SW480 (cell line): ENCODE measurements at regions not wholly inside any gene's neighbourhood (a gene's known extent, or its start where the extent isn't known, plus 50 kb on each side); places are given as distances from the start of the nearest gene placed in this dataset.
"Not testable (repeated sequence)": the region's sequence is repeated elsewhere in the genome, so short reads cannot be mapped to it uniquely, and the experiment has no call there.

Experiments used
- DNase-seq: peaks from one replicate; pipeline ENCODE4 v3.0.0-alpha.2; 2016; ENCODE audit warnings: low spot score

- no peak for DNase-seq
Observed at GRCh38 chr22:22120160-22120559, 124.4 kb upstream of the VPREB1 start.

- no peak for DNase-seq
Observed at GRCh38 chr22:22118987-22119386, 125.6 kb upstream of the VPREB1 start.

GRCh38 chr22:22117864-22118544 lies 126.6 kb upstream of the VPREB1 start:
- not testable (repeated sequence) for DNase-seq

GRCh38 chr22:22116997-22117770 lies 127.4 kb upstream of the VPREB1 start:
- not testable (repeated sequence) for DNase-seq

- DNase-seq, result no peak
Observed at GRCh38 chr22:22113701-22114100, 130.9 kb upstream of the VPREB1 start.

GRCh38 chr22:22112533-22113294 lies 130.1 kb upstream of the TOP3B start:
- no peak for DNase-seq

- DNase-seq, result no peak
Observed at GRCh38 chr22:22111983-22112382, 129.4 kb upstream of the TOP3B start.

- peak; percentile 34 for DNase-seq
Observed at GRCh38 chr22:22111267-22111751, 128.7 kb upstream of the TOP3B start.

- peak; percentile 74 for DNase-seq
Observed at GRCh38 chr22:22110548-22111266, 128.1 kb upstream of the TOP3B start.

- no peak for DNase-seq
Observed at GRCh38 chr22:22109693-22110466, 127.3 kb upstream of the TOP3B start.

- DNase-seq, result no peak
Observed at GRCh38 chr22:22106855-22107254, 124.3 kb upstream of the TOP3B start.

GRCh38 chr22:22105364-22105763 lies 122.8 kb upstream of the TOP3B start:
- DNase-seq, result no peak

- DNase-seq, result no peak
Observed at GRCh38 chr22:22103078-22103875, 120.7 kb upstream of the TOP3B start.

GRCh38 chr22:22099833-22100812 lies 117.5 kb upstream of the TOP3B start:
- no peak for DNase-seq

GRCh38 chr22:22099194-22099486 lies 116.6 kb upstream of the TOP3B start:
- DNase-seq, result no peak

- DNase-seq, result no peak
Observed at GRCh38 chr22:22098457-22099193, 116.0 kb upstream of the TOP3B start.

GRCh38 chr22:22097727-22098228 lies 115.2 kb upstream of the TOP3B start:
- DNase-seq, result no peak

- DNase-seq, result no peak
Observed at GRCh38 chr22:22094921-22095320, 112.3 kb upstream of the TOP3B start.
